Neural cell (in vitro differentiated cells): ENCODE measurements at regions not wholly inside any gene's neighbourhood (a gene's known extent, or its start where the extent isn't known, plus 50 kb on each side); places are given as distances from the start of the nearest gene placed in this dataset.

Experiments used
- CTCF ChIP-seq: fragments of 450-650 bp; IDR thresholded peaks from 2 replicates; pipeline ENCODE4 v1.5.1; 2014; ENCODE audit warnings: antibody characterized with exemption, mild to moderate bottlenecking, moderate library complexity; ENCODE audit not compliant: poor library complexity, severe bottlenecking
- EZH2 ChIP-seq: fragments of 200-600, 300-800 bp; shearing (Covaris generic), sonication (generic); IDR thresholded peaks from 2 replicates; pipeline ENCODE4 v1.6.1; 2014; ENCODE audit warnings: antibody characterized with exemption, low read length, borderline replicate concordance, mild to moderate bottlenecking; ENCODE audit not compliant: insufficient read depth, poor library complexity, severe bottlenecking
- MXI1 ChIP-seq: fragments of 450-650 bp; conservative IDR thresholded peaks from 2 replicates; pipeline ENCODE4 v1.6.1; 2014; ENCODE audit warnings: antibody characterized with exemption, mild to moderate bottlenecking; ENCODE audit not compliant: poor library complexity, severe bottlenecking
- POLR2AphosphoS5 ChIP-seq: IDR thresholded peaks from 2 replicates; pipeline ENCODE4 v1.6.1; 2012
- REST ChIP-seq: IDR thresholded peaks from 2 replicates; pipeline ENCODE4 v1.6.1; 2012; ENCODE audit warnings: borderline replicate concordance
- TAF1 ChIP-seq: IDR thresholded peaks from 2 replicates; pipeline ENCODE4 v1.6.1; 2012; ENCODE audit warnings: low read depth

GRCh38 chr18:73942081-73942625 is 205.5 kb downstream of the FBXO15 start:
- TF ChIP-seq MXI1 (no peak), EZH2 (no peak), CTCF (no peak), TAF1 (no peak), REST (no peak), POLR2AphosphoS5 (no peak)
